Astrocyte of the spinal cord (primary cell): ENCODE measurements at regions not wholly inside any gene's neighbourhood (a gene's known extent, or its start where the extent isn't known, plus 50 kb on each side); places are given as distances from the start of the nearest gene placed in this dataset.

Experiments
- DNase-seq: peaks from one replicate; pipeline ENCODE4 v3.0.0; 2011; ENCODE audit warnings: low read depth, low spot score
- H3K4me3 ChIP-seq: 2 replicates; pipeline ENCODE4 v1.5.1; 2011; ENCODE audit warnings: low read depth, mild to moderate bottlenecking, low read length, moderate library complexity
- in situ Hi-C: cut with HindIII; loops from 2 replicates; pipeline ENCODE4 v1.10.0; 2017; ENCODE audit warnings: low sequenced_read_pairs
- TF ChIP-seq, protein P1 (sequence below): IDR thresholded peaks from 2 replicates; pipeline ENCODE4 v1.5.1; 2012; ENCODE audit warnings: low read depth, mild to moderate bottlenecking, low read length, inconsistent platforms

DNA sequence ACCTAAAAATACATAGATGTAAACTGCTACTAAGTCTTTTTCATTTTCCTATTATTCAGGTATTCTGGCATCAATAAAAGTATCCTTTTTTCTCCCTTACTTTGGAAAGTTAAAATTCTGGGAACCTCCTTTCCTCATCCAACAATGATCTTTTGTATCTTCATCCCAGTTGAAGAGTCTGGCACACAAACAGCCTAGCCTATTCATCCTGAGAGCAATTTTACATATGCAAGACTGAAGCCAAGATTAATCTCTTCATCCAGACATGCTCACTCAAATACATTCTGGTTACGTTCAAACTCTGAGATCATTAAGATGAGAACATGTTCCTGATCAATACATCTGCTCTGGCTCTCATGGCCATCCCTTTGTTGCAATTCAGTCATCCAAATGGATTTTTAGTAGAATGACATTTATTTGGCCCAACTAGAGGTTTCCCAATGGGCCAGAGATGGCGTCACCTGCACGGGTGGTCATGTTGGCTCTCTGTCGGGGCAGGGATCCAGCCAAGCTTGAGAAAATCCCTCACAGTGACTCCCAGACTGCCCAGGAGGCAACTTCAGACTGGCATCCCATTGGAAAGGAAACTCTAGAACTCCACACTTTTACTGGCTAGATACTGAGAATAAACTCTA, 135.3 kb upstream of the VCX2 start:
- DNase-seq: no peak
- in situ Hi-C loops: no loop called here
- TF ChIP-seq, protein P1, sequence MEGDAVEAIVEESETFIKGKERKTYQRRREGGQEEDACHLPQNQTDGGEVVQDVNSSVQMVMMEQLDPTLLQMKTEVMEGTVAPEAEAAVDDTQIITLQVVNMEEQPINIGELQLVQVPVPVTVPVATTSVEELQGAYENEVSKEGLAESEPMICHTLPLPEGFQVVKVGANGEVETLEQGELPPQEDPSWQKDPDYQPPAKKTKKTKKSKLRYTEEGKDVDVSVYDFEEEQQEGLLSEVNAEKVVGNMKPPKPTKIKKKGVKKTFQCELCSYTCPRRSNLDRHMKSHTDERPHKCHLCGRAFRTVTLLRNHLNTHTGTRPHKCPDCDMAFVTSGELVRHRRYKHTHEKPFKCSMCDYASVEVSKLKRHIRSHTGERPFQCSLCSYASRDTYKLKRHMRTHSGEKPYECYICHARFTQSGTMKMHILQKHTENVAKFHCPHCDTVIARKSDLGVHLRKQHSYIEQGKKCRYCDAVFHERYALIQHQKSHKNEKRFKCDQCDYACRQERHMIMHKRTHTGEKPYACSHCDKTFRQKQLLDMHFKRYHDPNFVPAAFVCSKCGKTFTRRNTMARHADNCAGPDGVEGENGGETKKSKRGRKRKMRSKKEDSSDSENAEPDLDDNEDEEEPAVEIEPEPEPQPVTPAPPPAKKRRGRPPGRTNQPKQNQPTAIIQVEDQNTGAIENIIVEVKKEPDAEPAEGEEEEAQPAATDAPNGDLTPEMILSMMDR: no peak
- H3K4me3 ChIP-seq: no peak overlapping the region

DNA sequence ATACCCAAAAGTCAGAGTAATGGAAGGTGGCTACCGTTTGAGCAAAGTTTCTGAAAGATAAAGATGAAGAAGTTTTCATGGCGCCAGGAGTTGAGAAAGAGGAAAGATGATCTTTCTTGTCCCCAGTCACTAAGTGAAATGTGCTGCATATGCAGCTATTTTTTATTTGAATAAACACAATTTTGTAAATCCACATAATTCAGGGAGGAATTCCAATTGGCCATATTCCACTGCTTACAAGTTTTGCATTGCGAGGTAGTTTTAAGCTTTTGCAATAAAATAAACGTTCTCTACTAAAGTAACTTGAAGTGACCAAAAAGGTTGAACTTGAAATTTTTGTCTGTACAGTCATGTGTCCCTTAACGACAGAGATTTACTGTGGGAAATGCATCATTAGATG, 139.3 kb upstream of the VCX2 start:
- TF ChIP-seq, protein P1: no peak
- in situ Hi-C loops: no loop called here
- no peak overlapping the region for H3K4me3 ChIP-seq
- DNase-seq: no peak

DNA sequence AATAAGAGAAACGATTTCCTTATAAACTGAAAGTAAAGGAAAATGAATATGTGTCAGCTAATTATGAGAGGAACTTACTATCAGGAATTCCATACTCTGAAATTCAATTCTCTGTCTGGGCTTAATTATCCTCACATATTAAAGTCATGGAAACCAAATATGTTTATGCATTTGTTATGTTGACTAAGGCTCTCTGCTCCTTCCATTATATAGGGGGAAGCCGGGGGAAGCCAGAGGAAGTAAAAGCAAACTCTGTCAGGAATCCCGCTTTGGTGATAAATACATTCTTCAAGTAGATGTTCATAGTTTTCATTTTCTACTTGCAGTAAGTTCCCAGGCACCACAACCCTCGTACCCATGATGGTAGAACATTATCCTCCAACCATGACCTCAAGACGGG, 142.8 kb upstream of the VCX2 start:
- no peak overlapping the region for H3K4me3 ChIP-seq
- in situ Hi-C loops: no loop called here
- TF ChIP-seq, protein P1: no peak
- DNase-seq: no peak

DNA sequence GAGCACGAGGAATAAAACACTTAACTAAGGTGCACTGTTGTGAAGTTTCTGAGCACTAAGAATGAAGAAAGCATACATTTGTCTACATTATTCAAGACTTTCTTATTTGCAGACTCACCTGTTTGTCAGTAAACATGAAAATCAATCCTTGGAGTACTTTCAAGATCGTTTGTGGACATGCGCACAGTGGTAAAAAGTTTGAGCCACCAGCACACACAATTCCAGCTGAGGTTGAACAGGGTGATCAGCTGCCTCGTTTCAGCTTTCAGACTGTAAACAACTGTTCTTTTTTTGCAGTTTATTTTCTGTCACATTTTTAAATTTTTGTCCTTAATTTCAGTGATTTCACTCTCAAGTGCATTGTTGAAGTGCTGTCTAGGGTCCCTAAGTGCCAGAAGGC, 143.8 kb upstream of the VCX2 start:
- DNase-seq: no peak
- in situ Hi-C loops: no loop called here
- TF ChIP-seq, protein P1: no peak
- no peak overlapping the region for H3K4me3 ChIP-seq

DNA sequence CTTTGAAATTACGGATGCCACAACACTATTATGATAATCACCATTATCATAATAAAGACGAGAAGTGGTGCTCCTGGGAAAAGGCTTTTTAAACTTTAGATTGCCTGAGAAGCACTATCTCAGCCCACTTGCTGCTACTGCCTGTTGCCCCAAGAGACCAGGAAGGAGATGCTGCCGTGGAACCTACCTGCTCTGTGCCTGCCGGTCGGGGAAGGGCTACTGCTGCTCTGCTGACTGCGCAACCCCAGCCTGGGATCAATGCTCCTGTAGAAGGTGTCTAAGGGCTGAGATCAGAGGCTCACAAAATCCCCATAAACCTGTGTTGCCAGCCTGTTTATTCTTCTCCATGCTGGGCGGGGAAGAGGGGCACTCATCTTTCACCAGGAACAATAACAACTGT, 145.3 kb upstream of the VCX3B start:
- DNase-seq: no peak
- TF ChIP-seq, protein P1: no peak
- H3K4me3 ChIP-seq: no peak overlapping the region
- in situ Hi-C loops: no loop called here

DNA sequence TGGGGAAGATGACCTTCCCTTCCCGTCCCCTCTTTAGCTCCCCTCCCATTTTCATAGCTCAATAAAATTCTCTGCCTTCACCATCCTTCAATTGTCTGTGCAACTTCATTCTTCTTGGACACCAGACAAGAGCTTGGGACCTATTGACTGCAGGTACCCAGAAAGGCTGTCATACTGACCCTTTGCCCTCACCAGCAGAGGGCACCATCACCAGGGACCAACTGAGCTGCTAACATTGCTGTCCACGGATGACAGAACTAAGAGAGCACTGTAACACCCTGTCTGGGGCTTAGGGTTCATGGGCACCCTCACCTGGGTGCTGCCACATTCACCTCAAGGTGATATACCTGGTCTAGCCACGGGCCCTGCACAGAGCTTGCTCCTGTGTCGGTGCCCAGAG, 141.3 kb upstream of the VCX3B start:
- H3K4me3 ChIP-seq: no peak overlapping the region
- DNase-seq: no peak
- TF ChIP-seq, protein P1: no peak
- in situ Hi-C loops: no loop called here
